Astrocyte (in vitro differentiated cells and primary cell): ENCODE measurements at regions not wholly inside any gene's neighbourhood (a gene's known extent, or its start where the extent isn't known, plus 50 kb on each side); places are given as distances from the start of the nearest gene placed in this dataset.

Experiments
- CTCF ChIP-seq: IDR thresholded peaks from 2 replicates; pipeline ENCODE4 v1.5.1; 2011; ENCODE audit warnings: low read depth, mild to moderate bottlenecking, inconsistent platforms, low read length, moderate library complexity; ENCODE audit not compliant: insufficient read depth
- EZH2 ChIP-seq: IDR thresholded peaks from 2 replicates; pipeline ENCODE4 v1.6.1; 2012; ENCODE audit warnings: mild to moderate bottlenecking, low read length, inconsistent platforms; ENCODE audit not compliant: insufficient read depth

DNA sequence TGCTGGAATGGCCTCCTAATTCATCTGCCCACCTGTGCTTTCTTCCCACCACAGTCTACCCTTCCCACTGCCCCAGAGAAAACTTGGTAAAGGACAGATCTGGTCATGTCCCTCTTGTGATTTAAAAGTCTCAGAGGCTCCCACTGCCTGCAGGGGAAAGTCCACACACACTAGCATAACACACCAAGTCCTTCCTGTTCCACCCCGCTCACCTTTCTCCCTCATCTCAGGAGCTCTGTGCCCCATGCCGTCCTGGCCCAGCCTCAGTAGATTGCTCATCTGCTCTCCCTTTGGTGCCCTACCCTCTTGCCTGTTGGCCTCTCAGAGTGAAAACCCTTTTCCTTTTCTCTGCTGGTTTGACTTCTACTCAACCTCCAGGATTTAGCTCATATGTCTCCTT lies 111.4 kb upstream of the MAP3K1 start:
- TF ChIP-seq CTCF (no peak), EZH2 (no peak)
